GM12864 (cell line): ENCODE measurements at regions not wholly inside any gene's neighbourhood (a gene's known extent, or its start where the extent isn't known, plus 50 kb on each side); places are given as distances from the start of the nearest gene placed in this dataset.
"Not testable (repeated sequence)": the region's sequence is repeated elsewhere in the genome, so short reads cannot be mapped to it uniquely, and the experiment has no call there.

Experiments used
- DNase-seq: peaks from one replicate; pipeline ENCODE4 v3.0.0-alpha.2; 2011; ENCODE audit warnings: low read depth
- H3K4me3 ChIP-seq: 2 replicates; pipeline ENCODE4 v1.5.1; 2011; ENCODE audit warnings: mild to moderate bottlenecking, low read depth, low read length, control low read depth
- TF ChIP-seq, protein P1 (sequence below): IDR thresholded peaks from 2 replicates; pipeline ENCODE4 v1.5.1; 2011; ENCODE audit warnings: low read depth, mild to moderate bottlenecking, moderate library complexity, low read length, control low read depth, inconsistent platforms; ENCODE audit errors: missing control alignments

DNA sequence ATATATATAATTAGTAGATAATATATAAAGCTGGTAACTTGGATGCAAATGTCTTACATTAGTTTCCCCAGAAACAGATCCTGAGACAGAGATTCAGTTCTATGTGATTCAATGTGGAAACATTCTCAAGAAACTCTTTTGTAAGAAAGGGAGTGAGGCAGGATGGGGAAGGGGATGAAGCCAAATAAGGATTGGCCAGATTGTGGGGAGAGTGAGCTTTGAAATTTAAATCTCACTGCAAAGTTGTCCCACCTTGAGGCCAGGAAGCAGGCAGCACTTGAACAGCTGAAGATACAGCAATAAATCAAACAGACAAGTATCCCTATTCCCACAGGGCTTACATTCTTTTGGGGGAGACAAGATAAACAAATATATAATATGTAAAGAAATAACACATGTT lies 126.3 kb upstream of the HEY2 start:
- DNase-seq, result no peak

GRCh38 chr6:125631165-125631564 lies 118.3 kb upstream of the HEY2 start:
- no peak overlapping the region for H3K4me3 ChIP-seq
- DNase-seq, result no peak
- TF ChIP-seq, protein P1, sequence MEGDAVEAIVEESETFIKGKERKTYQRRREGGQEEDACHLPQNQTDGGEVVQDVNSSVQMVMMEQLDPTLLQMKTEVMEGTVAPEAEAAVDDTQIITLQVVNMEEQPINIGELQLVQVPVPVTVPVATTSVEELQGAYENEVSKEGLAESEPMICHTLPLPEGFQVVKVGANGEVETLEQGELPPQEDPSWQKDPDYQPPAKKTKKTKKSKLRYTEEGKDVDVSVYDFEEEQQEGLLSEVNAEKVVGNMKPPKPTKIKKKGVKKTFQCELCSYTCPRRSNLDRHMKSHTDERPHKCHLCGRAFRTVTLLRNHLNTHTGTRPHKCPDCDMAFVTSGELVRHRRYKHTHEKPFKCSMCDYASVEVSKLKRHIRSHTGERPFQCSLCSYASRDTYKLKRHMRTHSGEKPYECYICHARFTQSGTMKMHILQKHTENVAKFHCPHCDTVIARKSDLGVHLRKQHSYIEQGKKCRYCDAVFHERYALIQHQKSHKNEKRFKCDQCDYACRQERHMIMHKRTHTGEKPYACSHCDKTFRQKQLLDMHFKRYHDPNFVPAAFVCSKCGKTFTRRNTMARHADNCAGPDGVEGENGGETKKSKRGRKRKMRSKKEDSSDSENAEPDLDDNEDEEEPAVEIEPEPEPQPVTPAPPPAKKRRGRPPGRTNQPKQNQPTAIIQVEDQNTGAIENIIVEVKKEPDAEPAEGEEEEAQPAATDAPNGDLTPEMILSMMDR, result no peak

More for the DNA sequence above, 126.3 kb upstream of the HEY2 start:
- H3K4me3 ChIP-seq, result no peak overlapping the region
- TF ChIP-seq, protein P1, result no peak

DNA sequence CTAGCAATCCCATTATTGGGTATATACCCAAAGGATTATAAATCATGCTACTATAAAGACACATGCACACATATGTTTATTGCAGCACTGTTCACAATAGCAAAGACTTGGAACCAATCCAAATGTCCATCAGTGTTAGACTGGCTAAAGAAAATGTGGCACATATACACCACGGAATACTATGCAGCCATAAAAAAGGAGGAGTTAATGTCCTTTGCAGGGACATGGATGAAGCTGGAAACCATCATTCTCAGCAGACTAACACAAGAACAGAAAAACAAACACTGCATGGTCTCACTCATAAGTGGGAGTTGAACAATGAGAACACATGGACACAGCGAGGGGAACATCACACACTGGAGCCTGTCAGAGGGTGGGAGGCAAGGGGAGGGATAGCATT lies 113.4 kb upstream of the HEY2 start:
- not testable (repeated sequence) for DNase-seq, H3K4me3 ChIP-seq

- no peak for DNase-seq
- no peak overlapping the region for H3K4me3 ChIP-seq
- TF ChIP-seq, protein P1, result no peak
Observed at GRCh38 chr6:125636671-125637070, 112.8 kb upstream of the HEY2 start.

DNA sequence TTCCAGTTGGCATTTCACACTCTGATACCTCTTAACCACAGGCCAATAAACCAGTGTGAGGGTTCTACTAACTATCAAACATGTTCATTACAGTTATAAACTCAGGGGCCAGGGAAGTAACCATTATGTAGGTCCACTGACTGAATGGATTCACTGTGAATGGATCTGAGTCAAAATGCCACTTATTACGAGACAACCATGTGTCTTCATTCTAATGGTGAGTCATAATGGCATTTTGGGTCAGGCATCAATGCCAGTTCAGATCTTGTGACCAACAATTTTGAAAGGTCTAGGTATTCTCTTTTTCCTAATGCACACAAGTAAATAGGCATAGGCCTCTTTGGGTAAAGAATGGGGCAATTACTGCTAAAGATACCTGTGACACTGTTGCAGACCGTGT lies 112.2 kb upstream of the HEY2 start:
- no peak for DNase-seq
- TF ChIP-seq, protein P1, result no peak
- no peak overlapping the region for H3K4me3 ChIP-seq

DNA sequence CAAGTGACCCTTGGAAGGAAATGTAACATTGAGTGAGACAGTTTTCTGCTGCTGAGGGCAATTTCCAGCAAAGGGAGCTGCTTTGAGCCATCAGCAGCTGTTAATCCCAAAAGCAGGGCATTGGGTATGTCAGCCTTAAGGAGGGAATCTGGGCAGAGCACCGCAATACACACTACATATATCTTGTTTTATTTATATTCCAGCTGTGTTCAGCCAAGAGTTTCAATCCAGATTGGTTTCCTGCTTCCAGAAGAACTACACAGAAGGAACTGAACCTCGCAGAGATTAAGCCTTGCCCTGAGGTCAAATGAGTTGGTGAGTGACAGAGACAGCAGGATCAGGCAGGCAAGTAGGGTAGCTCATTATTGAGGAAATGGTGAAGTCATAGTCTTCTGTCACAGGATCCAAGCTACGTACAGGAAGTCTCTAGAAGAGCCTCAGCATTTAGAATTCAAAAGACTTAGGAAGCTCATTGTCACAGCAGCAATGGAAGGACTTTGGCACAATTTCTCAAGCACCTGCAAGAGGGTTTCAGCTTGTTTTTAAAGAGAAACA lies 109.9 kb upstream of the HEY2 start:
- H3K4me3 ChIP-seq, result no peak overlapping the region
- no peak for DNase-seq
- TF ChIP-seq, protein P1, result no peak

- no peak for DNase-seq
- no peak overlapping the region for H3K4me3 ChIP-seq
- TF ChIP-seq, protein P1, result no peak
Observed at GRCh38 chr6:125640441-125641150, 108.8 kb upstream of the HEY2 start.

DNA sequence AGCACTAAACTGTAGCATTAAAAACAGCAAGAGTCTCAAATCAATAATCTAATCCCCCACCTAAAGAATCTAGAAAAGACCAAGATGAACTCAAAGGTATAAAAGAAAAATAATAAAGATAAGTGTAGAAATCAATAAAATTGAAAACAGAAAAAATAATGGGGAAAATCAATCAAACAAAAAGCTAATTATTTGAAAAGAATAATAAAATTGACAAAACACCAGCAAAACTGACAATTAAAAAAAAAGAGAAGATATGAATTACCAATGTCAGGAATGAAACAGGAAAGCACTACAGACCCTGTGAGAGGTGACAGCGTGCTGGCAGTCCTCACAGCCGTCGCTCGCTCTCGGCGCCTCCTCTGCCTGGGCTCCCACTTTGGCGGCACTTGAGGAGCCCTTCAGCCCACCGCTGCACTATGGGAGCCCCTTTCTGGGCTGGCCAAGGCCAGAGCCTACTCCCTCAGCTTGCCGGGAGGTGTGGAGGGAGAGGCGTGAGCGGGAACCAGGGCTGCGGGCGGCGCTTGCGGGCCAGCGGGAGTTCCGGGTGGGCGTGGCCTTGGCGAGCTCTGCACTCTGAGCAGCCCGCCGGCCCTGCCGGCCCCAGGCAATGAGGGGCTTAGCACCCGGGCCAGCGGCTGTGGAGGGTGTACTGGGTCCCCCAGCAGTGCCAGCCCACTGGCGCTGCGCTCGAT lies 105.3 kb upstream of the HEY2 start:
- not testable (repeated sequence) for DNase-seq, H3K4me3 ChIP-seq
